Type B pancreatic cell (in vitro differentiated cells): ENCODE measurements at regions not wholly inside any gene's neighbourhood (a gene's known extent, or its start where the extent isn't known, plus 50 kb on each side); places are given as distances from the start of the nearest gene placed in this dataset.
"Not testable (repeated sequence)": the region's sequence is repeated elsewhere in the genome, so short reads cannot be mapped to it uniquely, and the experiment has no call there.

ENCODE experiments used
- DNase-seq: peaks from one replicate; pipeline ENCODE4 v3.0.0; 2021; ENCODE audit warnings: mixed read lengths; ENCODE audit not compliant: unreplicated experiment; ENCODE audit errors: extremely low spot score
- H3K27ac Mint-ChIP-seq: 2 replicates; pipeline ENCODE4 v1.8.0; 2021; ENCODE audit warnings: mild to moderate bottlenecking, mixed read lengths
- H3K27me3 Mint-ChIP-seq: 2 replicates; pipeline ENCODE4 v1.8.0; 2021; ENCODE audit warnings: mixed read lengths
- H3K36me3 Mint-ChIP-seq: 2 replicates; pipeline ENCODE4 v1.8.0; 2021; ENCODE audit warnings: mixed read lengths
- H3K4me1 Mint-ChIP-seq: one replicate; pipeline ENCODE4 v1.8.0; 2021; ENCODE audit warnings: mixed read lengths; ENCODE audit not compliant: unreplicated experiment
- H3K4me3 Mint-ChIP-seq: 2 replicates; pipeline ENCODE4 v1.8.0; 2021; ENCODE audit warnings: mild to moderate bottlenecking, mixed read lengths
- H3K9me3 Mint-ChIP-seq: 2 replicates; pipeline ENCODE4 v1.8.0; 2021; ENCODE audit warnings: mixed read lengths
- TF ChIP-seq, protein P1 (sequence below): fragments of 200-600 bp; sonication (generic); conservative IDR thresholded peaks from 2 replicates; pipeline ENCODE4 v1.5.0; 2021; ENCODE audit warnings: antibody characterized with exemption, mild to moderate bottlenecking

GRCh38 chr1:98575955-98576354, 85.6 kb upstream of the SNX7 start:
- Mint-ChIP-seq H3K4me1 (no peaks in the 10 kb centered on the region), H3K36me3 (no peaks in the 10 kb centered on the region), H3K4me3 (no peak overlapping the region), H3K27me3 (no peaks in the 10 kb centered on the region), H3K9me3 (no peaks in the 10 kb centered on the region), H3K27ac (no peak overlapping the region)
- TF ChIP-seq, protein P1, sequence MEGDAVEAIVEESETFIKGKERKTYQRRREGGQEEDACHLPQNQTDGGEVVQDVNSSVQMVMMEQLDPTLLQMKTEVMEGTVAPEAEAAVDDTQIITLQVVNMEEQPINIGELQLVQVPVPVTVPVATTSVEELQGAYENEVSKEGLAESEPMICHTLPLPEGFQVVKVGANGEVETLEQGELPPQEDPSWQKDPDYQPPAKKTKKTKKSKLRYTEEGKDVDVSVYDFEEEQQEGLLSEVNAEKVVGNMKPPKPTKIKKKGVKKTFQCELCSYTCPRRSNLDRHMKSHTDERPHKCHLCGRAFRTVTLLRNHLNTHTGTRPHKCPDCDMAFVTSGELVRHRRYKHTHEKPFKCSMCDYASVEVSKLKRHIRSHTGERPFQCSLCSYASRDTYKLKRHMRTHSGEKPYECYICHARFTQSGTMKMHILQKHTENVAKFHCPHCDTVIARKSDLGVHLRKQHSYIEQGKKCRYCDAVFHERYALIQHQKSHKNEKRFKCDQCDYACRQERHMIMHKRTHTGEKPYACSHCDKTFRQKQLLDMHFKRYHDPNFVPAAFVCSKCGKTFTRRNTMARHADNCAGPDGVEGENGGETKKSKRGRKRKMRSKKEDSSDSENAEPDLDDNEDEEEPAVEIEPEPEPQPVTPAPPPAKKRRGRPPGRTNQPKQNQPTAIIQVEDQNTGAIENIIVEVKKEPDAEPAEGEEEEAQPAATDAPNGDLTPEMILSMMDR: no peak
- no peak for DNase-seq

- no peaks in the 10 kb centered on the region for H3K27me3 Mint-ChIP-seq
Measured at GRCh38 chr1:98565951-98566350, 95.6 kb upstream of the SNX7 start.

DNA sequence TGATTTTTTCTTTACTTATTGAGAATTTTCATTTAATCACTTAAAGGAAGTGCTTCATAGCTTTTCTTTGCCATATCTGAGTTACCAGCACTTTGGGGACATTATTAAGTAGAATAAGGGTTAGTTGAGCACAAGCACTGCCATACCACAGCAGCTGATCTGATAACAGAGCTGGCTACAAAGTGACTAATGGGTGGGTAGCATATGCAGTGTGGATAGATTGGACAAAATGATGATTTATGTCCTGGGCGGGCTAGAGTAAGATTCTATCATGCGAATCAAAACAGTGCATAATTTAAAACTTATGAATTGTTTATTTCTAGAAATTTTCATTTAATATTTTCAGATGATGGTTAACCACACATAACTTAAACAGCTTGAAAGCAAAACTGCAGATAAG, 102.2 kb upstream of the SNX7 start:
- no peaks in the 10 kb centered on the region for H3K36me3 Mint-ChIP-seq
- no peak overlapping the region for H3K27ac Mint-ChIP-seq
- no peaks in the 10 kb centered on the region for H3K4me1 Mint-ChIP-seq
- no peak for DNase-seq
- no peaks in the 10 kb centered on the region for H3K27me3 Mint-ChIP-seq
- H3K9me3 Mint-ChIP-seq: peaks cover 8% of the 10 kb centered on the region
- TF ChIP-seq, protein P1: no peak
- no peak overlapping the region for H3K4me3 Mint-ChIP-seq

More at GRCh38 chr1:98565951-98566350, 95.6 kb upstream of the SNX7 start:
- H3K9me3 Mint-ChIP-seq: peaks cover 8% of the 10 kb centered on the region
- H3K4me1 Mint-ChIP-seq: no peaks in the 10 kb centered on the region
- no peak overlapping the region for H3K4me3 Mint-ChIP-seq
- H3K27ac Mint-ChIP-seq: no peak overlapping the region
- DNase-seq: no peak
- TF ChIP-seq, protein P1: no peak
- H3K36me3 Mint-ChIP-seq: no peaks in the 10 kb centered on the region

DNA sequence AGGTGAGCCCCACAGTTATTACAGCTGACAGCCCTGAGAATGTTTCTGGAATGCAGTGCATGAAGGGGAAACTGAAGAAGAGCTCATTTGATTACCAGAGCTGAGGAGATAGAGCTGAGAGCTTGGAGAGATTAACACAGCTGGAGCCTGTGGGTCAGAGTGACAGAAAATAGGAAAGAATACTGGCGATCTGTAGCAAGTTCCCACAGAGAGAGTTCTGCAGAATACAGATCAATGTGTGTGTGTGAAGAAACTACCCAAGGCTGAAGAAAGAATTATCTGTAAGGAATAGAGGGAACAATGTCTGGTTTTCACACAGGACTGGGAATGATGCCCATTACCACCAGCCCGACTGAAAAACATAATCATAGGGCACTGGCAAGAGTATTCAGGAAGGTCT, 103.6 kb upstream of the SNX7 start:
- Mint-ChIP-seq H3K4me3 (no peak overlapping the region), H3K27ac (no peak overlapping the region), H3K9me3 (peaks cover 4% of the 10 kb centered on the region), H3K4me1 (no peaks in the 10 kb centered on the region), H3K27me3 (no peaks in the 10 kb centered on the region), H3K36me3 (no peaks in the 10 kb centered on the region)
- TF ChIP-seq, protein P1: no peak
- DNase-seq: no peak

- DNase-seq: no peak
- H3K9me3 Mint-ChIP-seq: no peaks in the 10 kb centered on the region
- TF ChIP-seq, protein P1: peak; percentile 70
- no peaks in the 10 kb centered on the region for H3K36me3 Mint-ChIP-seq
- no peaks in the 10 kb centered on the region for H3K27me3 Mint-ChIP-seq
- no peaks in the 10 kb centered on the region for H3K4me1 Mint-ChIP-seq
- no peak overlapping the region for H3K27ac Mint-ChIP-seq
- no peak overlapping the region for H3K4me3 Mint-ChIP-seq
Measured at GRCh38 chr1:98556521-98557158, 104.9 kb upstream of the SNX7 start.

- Mint-ChIP-seq H3K27ac (no peak overlapping the region), H3K4me1 (no peaks in the 10 kb centered on the region), H3K9me3 (no peaks in the 10 kb centered on the region), H3K4me3 (no peak overlapping the region), H3K36me3 (no peaks in the 10 kb centered on the region), H3K27me3 (no peaks in the 10 kb centered on the region)
- DNase-seq: no peak
- TF ChIP-seq, protein P1: no peak
Measured at GRCh38 chr1:98555814-98556213, 105.7 kb upstream of the SNX7 start.

DNA sequence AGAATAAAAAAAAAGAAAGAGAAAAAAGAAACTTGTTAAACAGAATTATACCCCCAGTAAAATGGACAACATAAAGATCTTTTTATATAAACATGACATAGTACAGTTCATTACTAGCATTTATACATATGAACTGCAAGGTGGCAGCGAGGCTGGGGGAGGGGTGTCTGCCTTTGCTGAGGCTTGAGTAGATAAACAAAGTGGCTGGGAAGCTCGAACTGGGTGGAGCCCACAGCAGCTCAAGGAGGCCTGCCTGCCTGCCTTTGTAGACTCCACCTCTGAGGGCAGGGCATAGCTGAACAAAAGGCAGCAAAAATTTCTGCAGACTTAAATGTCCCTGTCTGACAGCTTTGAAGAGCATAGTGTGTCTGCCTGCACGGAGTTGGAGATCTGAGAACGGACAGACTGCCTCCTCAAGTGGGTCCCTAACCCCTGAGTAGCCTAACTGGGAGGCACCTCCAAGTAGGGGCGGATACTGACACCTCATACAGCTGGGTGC, 108.9 kb upstream of the SNX7 start:
- not testable (repeated sequence) for H3K4me1 Mint-ChIP-seq, H3K27me3 Mint-ChIP-seq, H3K9me3 Mint-ChIP-seq, H3K27ac Mint-ChIP-seq, H3K4me3 Mint-ChIP-seq, DNase-seq, H3K36me3 Mint-ChIP-seq
